ENCODE measurements at regions not wholly inside any gene's neighbourhood (a gene's known extent, or its start where the extent isn't known, plus 50 kb on each side); places are given as distances from the start of the nearest gene placed in this dataset.

DNA sequence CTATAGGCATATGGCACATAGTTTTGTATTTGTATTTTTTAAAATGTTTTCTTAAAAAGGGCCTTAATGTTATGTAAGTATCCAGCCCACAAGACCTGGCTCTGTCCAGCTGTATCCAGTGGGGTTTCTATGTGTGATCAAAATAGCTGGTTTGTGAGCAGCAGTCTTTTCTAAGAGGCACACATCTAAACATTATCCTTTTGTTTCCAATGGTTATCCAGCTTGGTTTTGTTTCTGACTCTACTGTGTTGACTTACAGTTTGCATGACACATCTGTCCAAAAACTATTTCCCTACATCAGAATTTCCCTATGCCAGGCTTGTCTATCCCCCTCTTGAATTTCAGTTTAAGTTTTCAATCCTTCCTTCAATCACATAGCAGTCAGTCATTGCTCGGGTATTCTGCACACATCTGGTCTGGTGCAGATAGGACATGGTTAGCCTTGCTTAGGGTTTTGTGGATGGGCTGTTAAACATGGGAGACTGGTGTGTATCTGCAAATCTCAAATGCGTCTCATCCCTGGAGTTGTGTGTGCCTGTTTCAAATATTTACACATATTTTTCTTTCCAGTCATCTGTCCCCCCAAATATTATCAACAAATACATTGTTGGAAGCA, 104.2 kb downstream of the SAMD9 start:
- TF ChIP-seq, protein P1, sequence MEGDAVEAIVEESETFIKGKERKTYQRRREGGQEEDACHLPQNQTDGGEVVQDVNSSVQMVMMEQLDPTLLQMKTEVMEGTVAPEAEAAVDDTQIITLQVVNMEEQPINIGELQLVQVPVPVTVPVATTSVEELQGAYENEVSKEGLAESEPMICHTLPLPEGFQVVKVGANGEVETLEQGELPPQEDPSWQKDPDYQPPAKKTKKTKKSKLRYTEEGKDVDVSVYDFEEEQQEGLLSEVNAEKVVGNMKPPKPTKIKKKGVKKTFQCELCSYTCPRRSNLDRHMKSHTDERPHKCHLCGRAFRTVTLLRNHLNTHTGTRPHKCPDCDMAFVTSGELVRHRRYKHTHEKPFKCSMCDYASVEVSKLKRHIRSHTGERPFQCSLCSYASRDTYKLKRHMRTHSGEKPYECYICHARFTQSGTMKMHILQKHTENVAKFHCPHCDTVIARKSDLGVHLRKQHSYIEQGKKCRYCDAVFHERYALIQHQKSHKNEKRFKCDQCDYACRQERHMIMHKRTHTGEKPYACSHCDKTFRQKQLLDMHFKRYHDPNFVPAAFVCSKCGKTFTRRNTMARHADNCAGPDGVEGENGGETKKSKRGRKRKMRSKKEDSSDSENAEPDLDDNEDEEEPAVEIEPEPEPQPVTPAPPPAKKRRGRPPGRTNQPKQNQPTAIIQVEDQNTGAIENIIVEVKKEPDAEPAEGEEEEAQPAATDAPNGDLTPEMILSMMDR (IDR thresholded peaks at IDR 0.05; ENCODE audit: insufficient read depth, low read length), result no peak
- TF ChIP-seq POLR2AphosphoS5 (IDR thresholded peaks at IDR 0.05; ENCODE audit: low read depth) (no peak), GABPA (IDR thresholded peaks at IDR 0.05; ENCODE audit: low read depth) (no peak)
- TF ChIP-seq, protein P2, sequence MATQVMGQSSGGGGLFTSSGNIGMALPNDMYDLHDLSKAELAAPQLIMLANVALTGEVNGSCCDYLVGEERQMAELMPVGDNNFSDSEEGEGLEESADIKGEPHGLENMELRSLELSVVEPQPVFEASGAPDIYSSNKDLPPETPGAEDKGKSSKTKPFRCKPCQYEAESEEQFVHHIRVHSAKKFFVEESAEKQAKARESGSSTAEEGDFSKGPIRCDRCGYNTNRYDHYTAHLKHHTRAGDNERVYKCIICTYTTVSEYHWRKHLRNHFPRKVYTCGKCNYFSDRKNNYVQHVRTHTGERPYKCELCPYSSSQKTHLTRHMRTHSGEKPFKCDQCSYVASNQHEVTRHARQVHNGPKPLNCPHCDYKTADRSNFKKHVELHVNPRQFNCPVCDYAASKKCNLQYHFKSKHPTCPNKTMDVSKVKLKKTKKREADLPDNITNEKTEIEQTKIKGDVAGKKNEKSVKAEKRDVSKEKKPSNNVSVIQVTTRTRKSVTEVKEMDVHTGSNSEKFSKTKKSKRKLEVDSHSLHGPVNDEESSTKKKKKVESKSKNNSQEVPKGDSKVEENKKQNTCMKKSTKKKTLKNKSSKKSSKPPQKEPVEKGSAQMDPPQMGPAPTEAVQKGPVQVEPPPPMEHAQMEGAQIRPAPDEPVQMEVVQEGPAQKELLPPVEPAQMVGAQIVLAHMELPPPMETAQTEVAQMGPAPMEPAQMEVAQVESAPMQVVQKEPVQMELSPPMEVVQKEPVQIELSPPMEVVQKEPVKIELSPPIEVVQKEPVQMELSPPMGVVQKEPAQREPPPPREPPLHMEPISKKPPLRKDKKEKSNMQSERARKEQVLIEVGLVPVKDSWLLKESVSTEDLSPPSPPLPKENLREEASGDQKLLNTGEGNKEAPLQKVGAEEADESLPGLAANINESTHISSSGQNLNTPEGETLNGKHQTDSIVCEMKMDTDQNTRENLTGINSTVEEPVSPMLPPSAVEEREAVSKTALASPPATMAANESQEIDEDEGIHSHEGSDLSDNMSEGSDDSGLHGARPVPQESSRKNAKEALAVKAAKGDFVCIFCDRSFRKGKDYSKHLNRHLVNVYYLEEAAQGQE (IDR thresholded peaks at IDR 0.05; ENCODE audit: insufficient replicate concordance, low read depth), result no peak

Data from HL-60 (cell line).